Colonic mucosa (tissue), 4 donors: ENCODE measurements at regions not wholly inside any gene's neighbourhood (a gene's known extent, or its start where the extent isn't known, plus 50 kb on each side); places are given as distances from the start of the nearest gene placed in this dataset.

Experiments used
- DNase-seq: peaks from one replicate; pipeline ENCODE4 v3.0.0-alpha.2; 2020
- H3K27ac ChIP-seq: fragments of 200-600 bp; one replicate; pipeline ENCODE4 v1.8.0; 2021
- H3K27me3 ChIP-seq: fragments of 200-600 bp; one replicate; pipeline ENCODE4 v1.8.0; 2021
- H3K36me3 ChIP-seq: fragments of 200-600 bp; one replicate; pipeline ENCODE4 v1.8.0; 2021
- H3K4me1 ChIP-seq: fragments of 200-600 bp; one replicate; pipeline ENCODE4 v1.8.0; 2021; ENCODE audit warnings: mild to moderate bottlenecking
- H3K4me3 ChIP-seq: fragments of 200-600 bp; one replicate; pipeline ENCODE4 v1.8.0; 2021
- H3K9ac ChIP-seq, 2 donors: one replicate each; pipeline ENCODE4 v1.7.0; 2013; ENCODE audit warnings: control low read depth in 2 of 2, low read depth in 2 of 2, low read length in 2 of 2
- H3K9me3 ChIP-seq: fragments of 200-600 bp; one replicate; pipeline ENCODE4 v1.8.0; 2021
- CTCF ChIP-seq: fragments of 200-600 bp; IDR thresholded peaks from one replicate; pipeline ENCODE4 v1.8.0; 2022; ENCODE audit warnings: antibody characterized with exemption, mild to moderate bottlenecking
- intact Hi-C: fragments of 100-400 bp; cut with DNase I; formaldehyde crosslinking; loops from one replicate; pipeline ENCODE4 v1.14.1; 2022
- donor health status: healthy.
- donor health status: DM: no; HTN: no; CAD: no.
- donor health status: DM: no; HTN: no; CAD: no.

- Histone ChIP-seq H3K4me1 (no peaks in the 10 kb centered on the region), H3K36me3 (no peaks in the 10 kb centered on the region), H3K27ac (no peak overlapping the region), H3K9me3 (no peaks in the 10 kb centered on the region), H3K9ac (no peak overlapping the region), H3K4me3 (no peak overlapping the region), H3K27me3 (no peaks in the 10 kb centered on the region)
- no peak for DNase-seq
- TF ChIP-seq CTCF = no peak
- intact Hi-C loops = no loop called here
Observed at GRCh38 chr11:116665523-116665922, 107.3 kb downstream of the BUD13 start.

- H3K27ac ChIP-seq = no peak overlapping the region
- no peaks in the 10 kb centered on the region for H3K36me3 ChIP-seq
- no peaks in the 10 kb centered on the region for H3K4me1 ChIP-seq
- H3K27me3 ChIP-seq = no peaks in the 10 kb centered on the region
- H3K9me3 ChIP-seq = no peaks in the 10 kb centered on the region
- H3K9ac ChIP-seq = no peak overlapping the region
- DNase-seq = no peak
- intact Hi-C loops = no loop called here
- no peak for TF ChIP-seq CTCF
- H3K4me3 ChIP-seq = no peak overlapping the region
Observed at GRCh38 chr11:116661056-116661455, 111.7 kb downstream of the BUD13 start.

GRCh38 chr11:116660011-116660410 lies 112.8 kb downstream of the BUD13 start:
- H3K27ac ChIP-seq = no peak overlapping the region
- no peaks in the 10 kb centered on the region for H3K9me3 ChIP-seq
- H3K4me3 ChIP-seq = no peak overlapping the region
- H3K4me1 ChIP-seq = no peaks in the 10 kb centered on the region
- H3K36me3 ChIP-seq = no peaks in the 10 kb centered on the region
- H3K9ac ChIP-seq = no peak overlapping the region
- DNase-seq = no peak
- H3K27me3 ChIP-seq = no peaks in the 10 kb centered on the region
- intact Hi-C loops = no loop called here
- no peak for TF ChIP-seq CTCF

GRCh38 chr11:116658876-116659535 lies 113.8 kb downstream of the BUD13 start:
- no peak for DNase-seq
- intact Hi-C loops = no loop called here
- H3K27me3 ChIP-seq = no peaks in the 10 kb centered on the region
- no peaks in the 10 kb centered on the region for H3K4me1 ChIP-seq
- H3K27ac ChIP-seq = no peak overlapping the region
- no peaks in the 10 kb centered on the region for H3K36me3 ChIP-seq
- no peaks in the 10 kb centered on the region for H3K9me3 ChIP-seq
- no peak overlapping the region for H3K4me3 ChIP-seq
- no peak overlapping the region for H3K9ac ChIP-seq
- TF ChIP-seq CTCF = no peak

GRCh38 chr11:116657842-116658825 lies 114.7 kb downstream of the BUD13 start:
- DNase-seq = no peak
- Histone ChIP-seq H3K9ac (no peak overlapping the region), H3K27me3 (no peaks in the 10 kb centered on the region), H3K4me3 (no peak overlapping the region), H3K36me3 (no peaks in the 10 kb centered on the region), H3K4me1 (no peaks in the 10 kb centered on the region), H3K27ac (no peak overlapping the region), H3K9me3 (no peaks in the 10 kb centered on the region)
- intact Hi-C loops = no loop called here
- no peak for TF ChIP-seq CTCF
